SK-N-SH (cell line): ENCODE measurements at regions not wholly inside any gene's neighbourhood (a gene's known extent, or its start where the extent isn't known, plus 50 kb on each side); places are given as distances from the start of the nearest gene placed in this dataset.

Experiments
- CHD2 ChIP-seq: fragments of 150-350 bp; IDR thresholded peaks from 2 replicates; pipeline ENCODE4 v1.6.1; 2018; ENCODE audit warnings: low read length; ENCODE audit not compliant: partially characterized antibody
- CTCF ChIP-seq: fragments of 200-600 bp; sonication (generic); IDR thresholded peaks from 2 replicates; pipeline ENCODE4 v1.6.1; 2017; ENCODE audit warnings: antibody characterized with exemption, mild to moderate bottlenecking, moderate library complexity
- EP300 ChIP-seq, 2 experiments: IDR thresholded peaks; 2 replicates each; pipeline versions ENCODE4 v1.4.0 to v1.6.1; 2012; ENCODE audit warnings: borderline replicate concordance in 1 of 2, low read depth in 1 of 2, low read length in 1 of 2
- JUND ChIP-seq: IDR thresholded peaks from 2 replicates; pipeline ENCODE4 v1.4.0; 2012
- TAF1 ChIP-seq: IDR thresholded peaks from 2 replicates; pipeline ENCODE4 v1.6.1; 2012; ENCODE audit warnings: low read depth, mild to moderate bottlenecking, low read length, moderate library complexity, borderline replicate concordance
- ZBTB33 ChIP-seq: IDR thresholded peaks from 2 replicates; pipeline ENCODE4 v1.4.0; 2012; ENCODE audit warnings: low read depth, borderline replicate concordance

GRCh38 chr18:39801010-39801409 lies 2154.0 kb upstream of the PIK3C3 start:
- TF ChIP-seq CTCF (no peak), CHD2 (no peak), TAF1 (no peak), EP300 (IDR thresholded peaks at IDR 0.05; ENCODE audit: borderline replicate concordance in 1 of 2, low read depth in 1 of 2, low read length in 1 of 2) (no peak), ZBTB33 (no peak), JUND (no peak)
